BLaER1 (cell line): ENCODE measurements at regions not wholly inside any gene's neighbourhood (a gene's known extent, or its start where the extent isn't known, plus 50 kb on each side); places are given as distances from the start of the nearest gene placed in this dataset.

Experiments
- H3K27ac ChIP-seq: shearing (Covaris generic); formaldehyde crosslinking; 2 replicates; pipeline ENCODE4 v1.8.1; 2022
- H3K27me3 ChIP-seq: shearing (Covaris generic); formaldehyde crosslinking; 2 replicates; pipeline ENCODE4 v1.8.1; 2022
- H3K36me3 ChIP-seq: shearing (Covaris generic); formaldehyde crosslinking; 2 replicates; pipeline ENCODE4 v1.8.1; 2022
- H3K4me1 ChIP-seq: shearing (Covaris generic); formaldehyde crosslinking; 2 replicates; pipeline ENCODE4 v1.8.1; 2022
- H3K4me2 ChIP-seq: shearing (Covaris generic); formaldehyde crosslinking; 2 replicates; pipeline ENCODE4 v1.8.1; 2022
- H3K4me3 ChIP-seq: shearing (Covaris generic); formaldehyde crosslinking; 2 replicates; pipeline ENCODE4 v1.8.1; 2022
- H3K9ac ChIP-seq: shearing (Covaris generic); formaldehyde crosslinking; 2 replicates; pipeline ENCODE4 v1.8.1; 2022
- H3K9me3 ChIP-seq: shearing (Covaris generic); formaldehyde crosslinking; 2 replicates; pipeline ENCODE4 v1.8.1; 2022
- H4K20me1 ChIP-seq: shearing (Covaris generic); formaldehyde crosslinking; 2 replicates; pipeline ENCODE4 v1.8.1; 2022
- Cebpa-rat ChIP-seq: shearing (Covaris generic); IDR thresholded peaks from 2 replicates; pipeline ENCODE4 v1.8.1; 2022

GRCh38 chr2:187862715-187863114, 308.5 kb upstream of the TFPI start:
- no peak overlapping the region for H3K4me2 ChIP-seq
- peaks cover 1% of the 10 kb centered on the region; the same call in 1 of the 2 replicates for H3K4me1 ChIP-seq
- H3K27me3 ChIP-seq, result no peaks in the 10 kb centered on the region

GRCh38 chr2:187865025-187865424, 310.8 kb upstream of the TFPI start:
- Histone ChIP-seq H4K20me1 (no peaks in the 10 kb centered on the region), H3K4me2 (no peak overlapping the region), H3K9ac (no peak overlapping the region), H3K9me3 (peaks cover 36% of the 10 kb centered on the region), H3K4me1 (peaks cover 16% of the 10 kb centered on the region), H3K4me3 (no peak overlapping the region), H3K36me3 (no peaks in the 10 kb centered on the region), H3K27me3 (no peaks in the 10 kb centered on the region), H3K27ac (no peak overlapping the region)
- TF ChIP-seq Cebpa-rat, result no peak

More at GRCh38 chr2:187862715-187863114, 308.5 kb upstream of the TFPI start:
- no peak overlapping the region for H3K4me3 ChIP-seq
- H3K27ac ChIP-seq, result no peak overlapping the region
- peaks cover 14% of the 10 kb centered on the region for H3K9me3 ChIP-seq
- H3K9ac ChIP-seq, result no peak overlapping the region
- H3K36me3 ChIP-seq, result no peaks in the 10 kb centered on the region
- H4K20me1 ChIP-seq, result no peaks in the 10 kb centered on the region
- no peak for TF ChIP-seq Cebpa-rat

- Histone ChIP-seq H3K4me2 (no peak overlapping the region), H3K4me1 (peaks cover 16% of the 10 kb centered on the region), H4K20me1 (no peaks in the 10 kb centered on the region), H3K27ac (no peak overlapping the region), H3K27me3 (no peaks in the 10 kb centered on the region), H3K9ac (no peak overlapping the region), H3K4me3 (no peak overlapping the region), H3K36me3 (no peaks in the 10 kb centered on the region), H3K9me3 (peaks cover 36% of the 10 kb centered on the region)
- no peak for TF ChIP-seq Cebpa-rat
Observed at GRCh38 chr2:187867165-187867564, 312.9 kb upstream of the TFPI start.

GRCh38 chr2:187869195-187869594, 315.0 kb upstream of the TFPI start:
- no peak overlapping the region for H3K4me3 ChIP-seq
- no peaks in the 10 kb centered on the region for H3K27me3 ChIP-seq
- no peak overlapping the region for H3K9ac ChIP-seq
- no peak for TF ChIP-seq Cebpa-rat
- H3K4me1 ChIP-seq, result peaks cover 16% of the 10 kb centered on the region
- H4K20me1 ChIP-seq, result no peaks in the 10 kb centered on the region
- H3K27ac ChIP-seq, result peak overlapping the region; percentile 82
- H3K4me2 ChIP-seq, result no peak overlapping the region; the same call in 1 of the 2 replicates
- H3K9me3 ChIP-seq, result peaks cover 36% of the 10 kb centered on the region
- no peaks in the 10 kb centered on the region for H3K36me3 ChIP-seq

- H3K4me1 ChIP-seq, result peaks cover 16% of the 10 kb centered on the region
Observed at GRCh38 chr2:187871506-187871905, 317.3 kb upstream of the TFPI start.

GRCh38 chr2:187873132-187873531, 318.9 kb upstream of the TFPI start:
- Histone ChIP-seq H4K20me1 (no peaks in the 10 kb centered on the region), H3K4me3 (no peak overlapping the region), H3K27ac (no peak overlapping the region), H3K9ac (no peak overlapping the region), H3K9me3 (peaks cover 18% of the 10 kb centered on the region), H3K36me3 (no peaks in the 10 kb centered on the region), H3K4me1 (peaks cover 11% of the 10 kb centered on the region), H3K4me2 (no peak overlapping the region), H3K27me3 (no peaks in the 10 kb centered on the region)
- no peak for TF ChIP-seq Cebpa-rat

More at GRCh38 chr2:187871506-187871905, 317.3 kb upstream of the TFPI start:
- no peak overlapping the region for H3K4me2 ChIP-seq
- H3K27me3 ChIP-seq, result no peaks in the 10 kb centered on the region
- TF ChIP-seq Cebpa-rat, result no peak
- H3K36me3 ChIP-seq, result no peaks in the 10 kb centered on the region
- H3K4me3 ChIP-seq, result no peak overlapping the region
- no peak overlapping the region for H3K9ac ChIP-seq
- no peaks in the 10 kb centered on the region for H4K20me1 ChIP-seq
- no peak overlapping the region for H3K27ac ChIP-seq
- H3K9me3 ChIP-seq, result peaks cover 32% of the 10 kb centered on the region

- no peak overlapping the region for H3K4me3 ChIP-seq
- H3K4me2 ChIP-seq, result no peak overlapping the region
- no peak for TF ChIP-seq Cebpa-rat
- no peaks in the 10 kb centered on the region for H3K36me3 ChIP-seq
- H3K9ac ChIP-seq, result no peak overlapping the region
- no peak overlapping the region for H3K27ac ChIP-seq
- no peaks in the 10 kb centered on the region for H4K20me1 ChIP-seq
- peaks cover 1% of the 10 kb centered on the region; the same call in 1 of the 2 replicates for H3K9me3 ChIP-seq
- no peaks in the 10 kb centered on the region for H3K27me3 ChIP-seq
- no peaks in the 10 kb centered on the region for H3K4me1 ChIP-seq
Observed at GRCh38 chr2:187874786-187875185, 320.6 kb upstream of the TFPI start.

GRCh38 chr2:187875261-187876141, 321.3 kb upstream of the TFPI start:
- Histone ChIP-seq H3K36me3 (no peaks in the 10 kb centered on the region), H3K4me1 (no peaks in the 10 kb centered on the region), H3K27me3 (no peaks in the 10 kb centered on the region), H3K9ac (no peak overlapping the region), H3K27ac (no peak overlapping the region), H3K4me3 (no peak overlapping the region), H4K20me1 (no peaks in the 10 kb centered on the region), H3K9me3 (no peaks in the 10 kb centered on the region), H3K4me2 (no peak overlapping the region)
- TF ChIP-seq Cebpa-rat, result no peak

- H3K4me3 ChIP-seq, result no peak overlapping the region
- H3K27ac ChIP-seq, result no peak overlapping the region
- no peaks in the 10 kb centered on the region for H3K9me3 ChIP-seq
- H3K9ac ChIP-seq, result no peak overlapping the region
- H4K20me1 ChIP-seq, result no peaks in the 10 kb centered on the region
- TF ChIP-seq Cebpa-rat, result no peak
- H3K27me3 ChIP-seq, result no peaks in the 10 kb centered on the region
- H3K36me3 ChIP-seq, result no peaks in the 10 kb centered on the region
- no peak overlapping the region for H3K4me2 ChIP-seq
- H3K4me1 ChIP-seq, result no peaks in the 10 kb centered on the region
Observed at GRCh38 chr2:187876554-187876953, 322.3 kb upstream of the TFPI start.

GRCh38 chr2:187877391-187877790, 323.2 kb upstream of the TFPI start:
- Histone ChIP-seq H3K27me3 (no peaks in the 10 kb centered on the region), H4K20me1 (no peaks in the 10 kb centered on the region), H3K27ac (no peak overlapping the region), H3K4me1 (no peaks in the 10 kb centered on the region), H3K4me2 (no peak overlapping the region), H3K36me3 (no peaks in the 10 kb centered on the region), H3K4me3 (no peak overlapping the region), H3K9me3 (no peaks in the 10 kb centered on the region), H3K9ac (no peak overlapping the region)
- TF ChIP-seq Cebpa-rat, result no peak
